DOHH2 (cell line): ENCODE measurements at regions not wholly inside any gene's neighbourhood (a gene's known extent, or its start where the extent isn't known, plus 50 kb on each side); places are given as distances from the start of the nearest gene placed in this dataset.

Source experiments
- H3F3A ChIP-seq: fragments of 200-600 bp; sonication (generic), shearing (Covaris generic); 2 replicates; pipeline ENCODE4 v1.6.0; 2016; ENCODE audit warnings: antibody characterized with exemption, mild to moderate bottlenecking; ENCODE audit not compliant: control insufficient read depth, insufficient read depth
- H3K27ac ChIP-seq: fragments of 200-600 bp; sonication (generic); 2 replicates; pipeline ENCODE4 v1.5.1; 2014; ENCODE audit warnings: low read depth, mild to moderate bottlenecking, low read length, moderate library complexity
- H3K27me3 ChIP-seq: fragments of 200-600 bp; sonication (generic); 2 replicates; pipeline ENCODE4 v1.6.1; 2014; ENCODE audit warnings: mild to moderate bottlenecking, low read length, mixed read lengths; ENCODE audit not compliant: control insufficient read depth
- H3K36me3 ChIP-seq: fragments of 200-600 bp; sonication (generic); 2 replicates; pipeline ENCODE4 v1.6.1; 2014; ENCODE audit warnings: mild to moderate bottlenecking, low read length, moderate library complexity, mixed read lengths; ENCODE audit not compliant: control insufficient read depth
- H3K4me1 ChIP-seq: fragments of 200-600 bp; sonication (generic); 2 replicates; pipeline ENCODE4 v1.6.1; 2014; ENCODE audit warnings: mild to moderate bottlenecking, low read length, mixed read lengths; ENCODE audit not compliant: control insufficient read depth
- H3K4me2 ChIP-seq: fragments of 200-600 bp; sonication (generic); 2 replicates; pipeline ENCODE4 v1.6.0; 2014; ENCODE audit warnings: mild to moderate bottlenecking, low read length, moderate library complexity
- H3K4me3 ChIP-seq: fragments of 200-600 bp; sonication (generic); 2 replicates; pipeline ENCODE4 v1.5.1; 2014; ENCODE audit warnings: mild to moderate bottlenecking, low read length, mixed read lengths
- H3K79me2 ChIP-seq: fragments of 200-600 bp; sonication (generic); 2 replicates; pipeline ENCODE4 v1.6.1; 2014; ENCODE audit warnings: mild to moderate bottlenecking, low read length, mixed read lengths; ENCODE audit not compliant: control insufficient read depth
- H3K9me2 ChIP-seq: fragments of 200-600 bp; sonication (generic); replicated peaks from 2 replicates; pipeline ENCODE4 v1.6.1; 2014; ENCODE audit warnings: mild to moderate bottlenecking, low read length, mixed read lengths; ENCODE audit not compliant: control insufficient read depth
- H3K9me3 ChIP-seq: fragments of 200-600 bp; sonication (generic); 2 replicates; pipeline ENCODE4 v1.6.1; 2014; ENCODE audit warnings: antibody characterized with exemption, low read length, mixed read lengths; ENCODE audit not compliant: control insufficient read depth, insufficient read depth
- H4K20me1 ChIP-seq: fragments of 200-600 bp; sonication (generic); 2 replicates; pipeline ENCODE4 v1.6.0; 2014; ENCODE audit warnings: low read depth, mild to moderate bottlenecking, antibody characterized with exemption, low read length, moderate library complexity; ENCODE audit not compliant: control insufficient read depth, insufficient read depth
- CTCF ChIP-seq: fragments of 200-600 bp; sonication (generic); IDR thresholded peaks from one replicate; pipeline ENCODE4 v1.5.1; 2014; ENCODE audit warnings: antibody characterized with exemption, mild to moderate bottlenecking, low read depth, low read length; ENCODE audit not compliant: poor library complexity, severe bottlenecking
- EZH2phosphoT487 ChIP-seq: fragments of 200-600 bp; sonication (generic); IDR thresholded peaks from 2 replicates; pipeline ENCODE4 v1.6.1; 2017; ENCODE audit warnings: borderline replicate concordance, mild to moderate bottlenecking, antibody characterized with exemption, low read length, moderate library complexity, mixed read lengths

GRCh38 chr9:84613431-84613830 lies 56.1 kb upstream of the NTRK2 start:
- H3K4me2 ChIP-seq, result no peak overlapping the region

GRCh38 chr9:84615544-84615943 lies 54.0 kb upstream of the NTRK2 start:
- Histone ChIP-seq H3K4me1 (no peaks in the 10 kb centered on the region), H3K9me2 (no peaks in the 10 kb centered on the region), H3K79me2 (no peaks in the 10 kb centered on the region), H3K27ac (no peak overlapping the region), H3F3A (no peaks in the 10 kb centered on the region), H4K20me1 (no peaks in the 10 kb centered on the region), H3K4me3 (no peak overlapping the region), H3K9me3 (no peaks in the 10 kb centered on the region), H3K36me3 (no peaks in the 10 kb centered on the region), H3K4me2 (no peak overlapping the region), H3K27me3 (no peaks in the 10 kb centered on the region)
- TF ChIP-seq EZH2phosphoT487, result no peak
- TF ChIP-seq CTCF, result no peak

More at GRCh38 chr9:84613431-84613830, 56.1 kb upstream of the NTRK2 start:
- Histone ChIP-seq H4K20me1 (no peaks in the 10 kb centered on the region), H3K27me3 (no peaks in the 10 kb centered on the region), H3K27ac (no peak overlapping the region), H3K79me2 (no peaks in the 10 kb centered on the region), H3F3A (no peaks in the 10 kb centered on the region), H3K9me3 (no peaks in the 10 kb centered on the region), H3K4me1 (no peaks in the 10 kb centered on the region), H3K36me3 (no peaks in the 10 kb centered on the region), H3K9me2 (no peaks in the 10 kb centered on the region), H3K4me3 (no peak overlapping the region)
- TF ChIP-seq EZH2phosphoT487 (no peak), CTCF (no peak)

- Histone ChIP-seq H3K4me3 (no peak overlapping the region), H3K27ac (no peak overlapping the region), H3K9me3 (no peaks in the 10 kb centered on the region), H3K27me3 (no peaks in the 10 kb centered on the region), H3F3A (no peaks in the 10 kb centered on the region), H3K4me1 (no peaks in the 10 kb centered on the region), H3K36me3 (no peaks in the 10 kb centered on the region), H4K20me1 (no peaks in the 10 kb centered on the region), H3K9me2 (no peaks in the 10 kb centered on the region), H3K79me2 (no peaks in the 10 kb centered on the region), H3K4me2 (no peak overlapping the region)
- no peak for TF ChIP-seq CTCF
- no peak for TF ChIP-seq EZH2phosphoT487
These were observed 52.0 kb upstream of the NTRK2 start for GRCh38 chr9:84617411-84618029.
